Ovary (tissue), 7 donors: ENCODE measurements at regions not wholly inside any gene's neighbourhood (a gene's known extent, or its start where the extent isn't known, plus 50 kb on each side); places are given as distances from the start of the nearest gene placed in this dataset.

Source experiments
- DNase-seq, 5 donors: peaks; one replicate each; pipeline ENCODE4 v3.0.0-alpha.2; 2019 to 2020
- H3K27ac ChIP-seq, 2 donors: fragments of 200-600 bp; one replicate each; pipeline versions ENCODE4 v1.5.1 to v1.8.0; 2019 to 2022
- H3K27me3 ChIP-seq: fragments of 200-600 bp; one replicate; pipeline ENCODE4 v1.8.0; 2022
- H3K36me3 ChIP-seq: fragments of 200-600 bp; sonication (generic); one replicate; pipeline ENCODE4 v1.5.1; 2019
- H3K4me1 ChIP-seq: one replicate; pipeline ENCODE4 v1.8.1; 2013; ENCODE audit warnings: mild to moderate bottlenecking, moderate library complexity; ENCODE audit not compliant: insufficient read depth
- H3K4me3 ChIP-seq: fragments of 200-600 bp; sonication (generic); one replicate; pipeline ENCODE4 v1.5.1; 2017
- H3K9me3 ChIP-seq, 2 donors: fragments of 200-600 bp in 1 of 2; sonication (generic) in 1 of 2; one replicate each; pipeline versions ENCODE4 v1.5.1 to v1.8.1; 2013 to 2019; ENCODE audit warnings: mild to moderate bottlenecking in 1 of 2, moderate library complexity in 1 of 2
- EP300 ChIP-seq: sonication (generic); formaldehyde crosslinking; IDR thresholded peaks from one replicate; pipeline ENCODE4 v1.6.1; 2017; ENCODE audit warnings: antibody characterized with exemption
- POLR2A ChIP-seq: fragments of 450-650 bp; IDR thresholded peaks from one replicate; pipeline ENCODE4 v1.6.1; 2017; ENCODE audit warnings: antibody characterized with exemption, mild to moderate bottlenecking, moderate library complexity
- WGBS, 3 donors: extraction: QIAGEN DNeasy Blood & Tissue Kit in 1 of 3; methylation state at CpG; one replicate each; pipeline versions ENCODE4 v1.1.5 to v1.1.7; 2013 to 2017; 5-methylcytosine and 5-hydroxymethylcytosine counted together
- intact Hi-C, 4 donors: fragments of 100-400 bp; cut with DNase I; formaldehyde crosslinking; loops; one replicate each; pipeline versions ENCODE4 v1.11.0 to v1.15.1; 2022 to 2023
- TF ChIP-seq, protein P1 (sequence below), 3 donors: fragments of 450-650 bp in 2 of 3; fragments of 200-600 bp in 1 of 3; IDR thresholded peaks; one replicate each; pipeline versions ENCODE4 v1.5.1 to v1.8.0; 2016 to 2022; ENCODE audit warnings: antibody characterized with exemption in 3 of 3, mild to moderate bottlenecking in 1 of 3
- donor health status: DM: no; HTN: no; CAD: no; lungs with moderate emphysema.
- donor health status: DM: no; HTN: no; CAD: no.
- donor health status: Bipolar disorder and iron deficiency.
- donor health status: DM: no; HTN: no; CAD: no.
- donor health status: DM: yes; HTN: yes; CAD: no.

DNA sequence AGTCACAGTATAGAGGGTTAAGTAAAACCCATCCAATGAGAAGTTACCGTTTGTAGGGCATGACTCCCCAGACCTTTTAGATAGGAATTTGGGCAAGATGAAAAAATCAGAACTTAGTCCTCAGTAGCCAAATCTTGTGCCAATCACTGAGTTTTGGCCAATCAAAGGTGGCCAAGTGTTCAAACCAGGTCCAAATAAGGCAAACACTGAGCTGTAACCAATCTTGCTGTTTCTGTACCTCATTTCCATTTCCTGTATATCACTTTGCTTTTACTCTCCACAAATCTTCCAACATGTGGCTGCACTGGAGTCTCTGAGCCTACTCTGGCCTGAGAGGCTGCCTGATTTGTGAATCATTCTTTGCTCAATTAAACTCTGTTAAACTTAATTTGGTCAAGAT, 81.8 kb upstream of the GPR6 start:
- no peaks in the 10 kb centered on the region for H3K36me3 ChIP-seq
- intact Hi-C loops: loop anchor here in 1 of 4 donors (10.0 kb wide), 1 partner anchor 138 kb away; no protein-coding TSS in a partner anchor
- WGBS, 3 donors: 34 to 45% (median 44%) methylated on average over 1 of the region's 1 CpG
- H3K27ac ChIP-seq: no peak overlapping the region
- TF ChIP-seq, protein P1, sequence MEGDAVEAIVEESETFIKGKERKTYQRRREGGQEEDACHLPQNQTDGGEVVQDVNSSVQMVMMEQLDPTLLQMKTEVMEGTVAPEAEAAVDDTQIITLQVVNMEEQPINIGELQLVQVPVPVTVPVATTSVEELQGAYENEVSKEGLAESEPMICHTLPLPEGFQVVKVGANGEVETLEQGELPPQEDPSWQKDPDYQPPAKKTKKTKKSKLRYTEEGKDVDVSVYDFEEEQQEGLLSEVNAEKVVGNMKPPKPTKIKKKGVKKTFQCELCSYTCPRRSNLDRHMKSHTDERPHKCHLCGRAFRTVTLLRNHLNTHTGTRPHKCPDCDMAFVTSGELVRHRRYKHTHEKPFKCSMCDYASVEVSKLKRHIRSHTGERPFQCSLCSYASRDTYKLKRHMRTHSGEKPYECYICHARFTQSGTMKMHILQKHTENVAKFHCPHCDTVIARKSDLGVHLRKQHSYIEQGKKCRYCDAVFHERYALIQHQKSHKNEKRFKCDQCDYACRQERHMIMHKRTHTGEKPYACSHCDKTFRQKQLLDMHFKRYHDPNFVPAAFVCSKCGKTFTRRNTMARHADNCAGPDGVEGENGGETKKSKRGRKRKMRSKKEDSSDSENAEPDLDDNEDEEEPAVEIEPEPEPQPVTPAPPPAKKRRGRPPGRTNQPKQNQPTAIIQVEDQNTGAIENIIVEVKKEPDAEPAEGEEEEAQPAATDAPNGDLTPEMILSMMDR (IDR thresholded peaks at IDR 0.05): no peak
- no peak for TF ChIP-seq EP300
- TF ChIP-seq POLR2A: no peak
- H3K27me3 ChIP-seq: no peaks in the 10 kb centered on the region
- no peak for DNase-seq
- no peak overlapping the region for H3K4me3 ChIP-seq
- H3K9me3 ChIP-seq: no peaks in the 10 kb centered on the region
- no peaks in the 10 kb centered on the region for H3K4me1 ChIP-seq

DNA sequence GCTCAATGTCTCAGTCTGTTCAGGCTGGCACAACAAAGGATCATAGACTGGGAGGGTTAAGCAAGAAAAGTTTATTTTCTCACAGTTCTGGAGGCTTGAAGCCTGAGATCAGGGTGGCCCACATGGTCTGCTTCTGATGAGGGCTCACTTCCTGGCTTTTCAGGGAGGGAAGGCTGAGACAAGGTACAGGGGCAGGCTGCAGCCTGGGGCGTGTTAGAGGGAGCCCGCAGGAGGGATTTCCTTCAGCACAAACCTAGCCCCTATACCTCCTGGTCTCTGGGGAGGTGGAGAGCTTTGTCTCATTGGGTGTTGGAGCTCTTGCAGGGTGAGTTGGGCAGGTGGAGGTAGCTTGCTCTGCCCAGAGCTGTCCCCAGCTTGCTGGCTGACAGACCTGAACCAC, 81.1 kb upstream of the GPR6 start:
- Histone ChIP-seq H3K9me3 (no peaks in the 10 kb centered on the region), H3K27me3 (no peaks in the 10 kb centered on the region), H3K4me3 (no peak overlapping the region), H3K27ac (no peak overlapping the region), H3K36me3 (no peaks in the 10 kb centered on the region), H3K4me1 (no peaks in the 10 kb centered on the region)
- no peak for DNase-seq
- 85 to 95% (median 91%) methylated on average over 2 of the region's 2 CpGs for WGBS, 3 donors
- intact Hi-C loops: loop anchor here in 1 of 4 donors (10.0 kb wide), 1 partner anchor 138 kb away; no protein-coding TSS in a partner anchor
- TF ChIP-seq, protein P1 (IDR thresholded peaks at IDR 0.05): no peak
- no peak for TF ChIP-seq POLR2A
- TF ChIP-seq EP300: no peak

DNA sequence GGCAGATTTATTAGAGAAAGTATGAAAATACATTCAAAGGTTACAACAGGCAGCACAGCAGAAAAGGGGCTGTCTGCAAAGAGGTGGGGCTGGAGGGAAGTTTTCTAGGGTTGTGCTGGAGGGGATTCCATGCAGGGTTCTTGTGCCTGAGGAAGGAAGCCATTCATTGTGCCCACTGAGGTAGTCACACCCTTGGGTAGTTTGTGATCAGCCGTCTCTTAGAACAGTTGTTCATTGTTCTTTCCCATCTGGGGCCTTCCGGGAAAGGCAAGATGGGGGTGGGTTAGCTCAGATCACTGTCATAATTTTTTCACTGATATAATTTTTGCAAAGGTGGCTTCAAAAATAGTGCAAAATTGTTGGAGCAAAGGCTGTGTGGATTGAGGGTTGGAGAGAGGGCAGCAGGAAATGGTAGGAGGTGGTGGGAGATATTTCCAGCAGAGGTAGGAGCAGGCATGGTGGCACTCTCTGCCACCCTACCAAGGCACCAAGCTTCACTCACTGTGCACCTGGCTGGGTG, 80.5 kb upstream of the GPR6 start:
- 92 to 93% (median 93%) methylated on average over 2 of the region's 2 CpGs for WGBS, 3 donors

DNA sequence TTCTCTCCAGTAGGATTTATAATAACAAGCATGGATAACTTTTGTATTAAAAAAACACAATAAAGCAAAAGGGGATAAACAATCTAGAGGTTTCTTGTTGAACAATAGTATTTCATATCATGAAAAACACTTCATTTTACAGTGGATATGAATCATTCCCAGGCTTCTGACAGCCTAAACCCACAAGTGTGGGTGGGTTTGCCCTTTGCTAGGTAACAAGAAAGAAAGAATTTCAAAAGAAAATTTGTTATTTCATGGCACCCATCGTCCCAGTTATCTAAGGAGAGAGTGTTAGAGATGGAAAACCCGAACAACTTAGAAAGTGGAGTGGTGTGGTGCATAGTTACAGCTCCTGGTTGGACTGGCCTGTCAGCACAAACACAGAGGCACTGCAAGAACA, 76.1 kb upstream of the GPR6 start:
- Histone ChIP-seq H3K4me1 (no peaks in the 10 kb centered on the region), H3K27me3 (no peaks in the 10 kb centered on the region), H3K36me3 (no peaks in the 10 kb centered on the region), H3K27ac (no peak overlapping the region), H3K9me3 (no peaks in the 10 kb centered on the region), H3K4me3 (no peak overlapping the region)
- WGBS, 3 donors: 38 to 46% (median 41%) methylated on average over 2 of the region's 2 CpGs
- TF ChIP-seq, protein P1 (IDR thresholded peaks at IDR 0.05): no peak
- TF ChIP-seq EP300: no peak
- no peak for TF ChIP-seq POLR2A
- intact Hi-C loops: no loop called here
- DNase-seq: no peak

More for the DNA sequence above, 80.5 kb upstream of the GPR6 start:
- intact Hi-C loops: loop anchor here in 1 of 4 donors (10.0 kb wide), 1 partner anchor 137 kb away; no protein-coding TSS in a partner anchor
- Histone ChIP-seq H3K9me3 (no peaks in the 10 kb centered on the region), H3K36me3 (no peaks in the 10 kb centered on the region), H3K4me3 (no peak overlapping the region), H3K27me3 (no peaks in the 10 kb centered on the region), H3K4me1 (no peaks in the 10 kb centered on the region), H3K27ac (no peak overlapping the region)
- no peak for DNase-seq
- TF ChIP-seq POLR2A (no peak), EP300 (no peak)
- TF ChIP-seq, protein P1 (IDR thresholded peaks at IDR 0.05): no peak
